Transverse colon (tissue), 4 donors: ENCODE measurements at regions not wholly inside any gene's neighbourhood (a gene's known extent, or its start where the extent isn't known, plus 50 kb on each side); places are given as distances from the start of the nearest gene placed in this dataset.

Experiments used
- POLR2A ChIP-seq: fragments of 450-650 bp; IDR thresholded peaks from one replicate; pipeline ENCODE4 v1.6.1; 2016; ENCODE audit warnings: antibody characterized with exemption, mild to moderate bottlenecking, moderate library complexity
- POLR2AphosphoS5 ChIP-seq, 3 donors: sonication (generic); formaldehyde crosslinking; IDR thresholded peaks; one replicate each; pipeline ENCODE4 v1.6.1; 2016; ENCODE audit warnings: antibody characterized with exemption in 3 of 3
- TF ChIP-seq, protein P1 (sequence below), 5 experiments: fragments of 200-600 bp in 3 of 5; fragments of 450-650 bp in 2 of 5; sonication (generic) in 3 of 5; IDR thresholded peaks; 1 replicate in 2 of 5; 2 replicates in 3 of 5; pipeline ENCODE4 v1.5.1; 2016 to 2017; ENCODE audit warnings: antibody characterized with exemption in 5 of 5, inconsistent platforms in 3 of 5, mild to moderate bottlenecking in 2 of 5, moderate library complexity in 1 of 5

DNA sequence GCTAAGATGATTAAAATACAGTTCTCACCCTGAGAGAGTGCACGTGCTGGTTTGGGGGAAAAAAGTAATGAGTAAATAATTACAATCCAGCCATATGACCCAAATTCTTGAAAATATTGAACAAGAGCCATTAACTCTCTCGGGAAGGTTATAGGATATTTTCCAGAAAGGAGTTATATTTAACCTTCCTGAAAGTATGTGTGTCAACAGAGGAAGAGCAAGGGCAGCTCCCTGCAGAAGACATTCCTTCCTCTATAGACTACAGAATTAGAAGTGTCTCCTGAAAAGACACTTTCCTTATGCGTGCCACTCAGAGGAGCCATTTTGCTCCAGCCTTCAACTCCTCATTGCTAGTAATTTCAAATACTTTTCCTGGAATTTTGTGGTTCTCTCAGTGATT is 648.7 kb downstream of the USP25 start:
- TF ChIP-seq, protein P1, sequence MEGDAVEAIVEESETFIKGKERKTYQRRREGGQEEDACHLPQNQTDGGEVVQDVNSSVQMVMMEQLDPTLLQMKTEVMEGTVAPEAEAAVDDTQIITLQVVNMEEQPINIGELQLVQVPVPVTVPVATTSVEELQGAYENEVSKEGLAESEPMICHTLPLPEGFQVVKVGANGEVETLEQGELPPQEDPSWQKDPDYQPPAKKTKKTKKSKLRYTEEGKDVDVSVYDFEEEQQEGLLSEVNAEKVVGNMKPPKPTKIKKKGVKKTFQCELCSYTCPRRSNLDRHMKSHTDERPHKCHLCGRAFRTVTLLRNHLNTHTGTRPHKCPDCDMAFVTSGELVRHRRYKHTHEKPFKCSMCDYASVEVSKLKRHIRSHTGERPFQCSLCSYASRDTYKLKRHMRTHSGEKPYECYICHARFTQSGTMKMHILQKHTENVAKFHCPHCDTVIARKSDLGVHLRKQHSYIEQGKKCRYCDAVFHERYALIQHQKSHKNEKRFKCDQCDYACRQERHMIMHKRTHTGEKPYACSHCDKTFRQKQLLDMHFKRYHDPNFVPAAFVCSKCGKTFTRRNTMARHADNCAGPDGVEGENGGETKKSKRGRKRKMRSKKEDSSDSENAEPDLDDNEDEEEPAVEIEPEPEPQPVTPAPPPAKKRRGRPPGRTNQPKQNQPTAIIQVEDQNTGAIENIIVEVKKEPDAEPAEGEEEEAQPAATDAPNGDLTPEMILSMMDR (IDR thresholded peaks at IDR 0.05): no peak
- TF ChIP-seq POLR2A (no peak), POLR2AphosphoS5 (IDR thresholded peaks at IDR 0.05) (no peak)
